NAMALWA (cell line): ENCODE measurements at regions not wholly inside any gene's neighbourhood (a gene's known extent, or its start where the extent isn't known, plus 50 kb on each side); places are given as distances from the start of the nearest gene placed in this dataset.
"Not testable (repeated sequence)": the region's sequence is repeated elsewhere in the genome, so short reads cannot be mapped to it uniquely, and the experiment has no call there.

Source experiments
- DNase-seq: peaks from one replicate; pipeline ENCODE4 v3.0.0-alpha.2; 2015; ENCODE audit warnings: low spot score

DNA sequence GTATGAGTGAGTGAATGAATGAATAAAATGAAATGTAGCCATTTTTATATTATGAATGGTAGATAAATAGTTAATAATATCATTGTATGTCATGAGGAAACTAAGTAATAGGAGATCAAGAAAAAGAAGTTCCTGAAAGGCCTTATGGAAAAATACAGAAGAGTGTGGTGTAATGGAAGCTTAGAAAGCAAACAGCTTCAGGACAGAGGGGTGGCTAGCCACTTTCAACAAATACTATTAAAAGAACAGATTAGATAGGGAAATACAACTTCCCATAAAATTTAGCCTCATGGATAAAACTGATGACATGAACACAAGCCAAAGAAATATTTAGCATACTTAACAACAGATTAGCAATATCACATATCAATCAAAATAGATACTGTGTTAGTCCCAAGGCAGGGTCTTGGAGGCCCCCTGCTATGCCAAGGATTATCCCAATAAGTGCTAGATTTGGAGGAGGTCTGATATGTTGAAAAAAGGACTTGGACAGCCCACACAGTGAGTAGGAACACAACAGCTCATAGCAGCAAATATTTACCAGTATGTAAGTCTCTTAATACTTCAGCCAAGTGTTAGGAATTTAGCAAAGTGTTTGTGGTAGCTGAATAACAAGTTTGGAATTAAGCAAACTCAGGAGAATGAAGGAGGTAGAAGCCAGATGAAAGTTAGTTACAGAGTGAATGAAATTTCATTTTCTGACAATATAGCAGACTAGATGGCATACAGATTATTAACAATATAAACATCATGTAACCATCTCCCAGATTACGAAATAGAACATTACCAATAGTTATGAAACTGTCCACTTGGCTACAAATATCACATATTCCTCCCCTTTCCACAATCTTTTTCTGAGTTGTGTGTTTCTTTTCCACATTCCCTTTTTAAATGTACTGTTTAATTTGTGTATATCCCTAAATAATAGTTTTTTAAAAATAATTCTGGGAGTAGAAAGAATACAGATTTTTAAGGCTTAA, 1632.0 kb downstream of the PCDH9 start:
- DNase-seq = no peak

DNA sequence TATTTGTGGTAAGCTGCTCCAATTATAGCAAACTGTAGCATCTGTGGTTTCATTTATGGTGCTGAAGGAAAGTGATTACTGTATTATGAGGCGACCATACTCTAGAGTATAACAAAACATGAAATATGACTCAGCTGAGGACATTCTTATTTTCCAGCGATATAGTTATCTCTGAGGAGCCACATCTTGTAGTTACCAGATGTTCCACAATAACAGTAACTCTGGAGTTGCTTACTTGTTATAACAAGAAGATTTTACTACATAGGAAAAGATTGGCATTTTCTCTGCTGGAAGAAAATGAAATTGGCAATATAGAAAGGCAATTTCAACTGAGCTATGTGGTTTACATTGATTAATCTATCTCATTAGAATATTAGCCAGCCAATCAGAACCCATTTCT, 1634.2 kb downstream of the PCDH9 start:
- no peak for DNase-seq

GRCh38 chr13:65594298-65594781, 1635.8 kb downstream of the PCDH9 start:
- DNase-seq = no peak

DNA sequence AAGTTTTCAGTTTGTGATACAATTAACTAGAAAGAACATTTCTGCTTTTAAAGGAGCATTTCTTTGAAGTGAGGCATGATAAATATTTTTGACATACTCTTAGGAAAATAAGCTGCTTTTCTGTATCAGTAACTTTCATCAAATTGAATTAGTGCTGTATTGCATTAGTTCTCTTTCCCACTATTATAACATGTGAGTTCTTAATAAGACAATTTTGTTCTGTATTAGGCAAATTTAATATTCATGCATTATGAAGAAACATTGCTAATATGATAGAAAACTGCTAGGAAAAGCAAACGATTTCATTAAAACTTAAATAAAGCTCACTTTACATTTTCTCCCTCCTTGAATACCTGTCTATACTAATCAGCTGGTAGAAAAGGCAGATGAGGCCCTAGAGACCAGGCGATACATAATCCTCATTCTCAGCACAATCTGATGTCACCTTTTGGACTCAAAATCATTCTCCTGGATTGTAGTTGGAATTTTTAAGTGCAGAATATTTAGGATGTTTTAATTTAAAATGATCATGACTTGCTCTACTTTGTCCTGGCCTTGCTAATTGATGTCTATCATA, 1636.8 kb downstream of the PCDH9 start:
- DNase-seq = no peak

GRCh38 chr13:65592731-65593130, 1637.4 kb downstream of the PCDH9 start:
- DNase-seq = no peak

GRCh38 chr13:65585346-65585745, 1644.8 kb downstream of the PCDH9 start:
- no peak for DNase-seq

DNA sequence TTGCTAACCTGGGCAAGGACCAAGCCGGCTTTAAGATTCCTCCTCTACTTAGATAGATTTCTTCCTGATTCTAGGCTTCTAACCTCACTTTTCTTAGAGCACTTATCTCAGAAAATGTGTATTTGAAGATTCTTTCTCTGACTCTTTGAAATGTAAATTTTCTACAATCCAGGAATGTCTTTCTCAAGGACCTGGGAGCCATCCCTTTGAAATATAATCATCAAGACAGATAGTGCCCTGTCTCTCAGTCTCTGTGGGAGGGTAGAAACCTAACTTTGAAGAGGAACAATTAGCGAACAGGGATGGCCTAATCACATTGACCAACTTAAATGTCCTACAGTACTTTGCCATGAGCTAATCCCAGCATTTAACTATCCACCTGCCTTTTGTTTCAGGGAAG, 1646.0 kb downstream of the PCDH9 start:
- DNase-seq = no peak

- DNase-seq = no peak
Observed at GRCh38 chr13:65582160-65582559, 1648.0 kb downstream of the PCDH9 start.

DNA sequence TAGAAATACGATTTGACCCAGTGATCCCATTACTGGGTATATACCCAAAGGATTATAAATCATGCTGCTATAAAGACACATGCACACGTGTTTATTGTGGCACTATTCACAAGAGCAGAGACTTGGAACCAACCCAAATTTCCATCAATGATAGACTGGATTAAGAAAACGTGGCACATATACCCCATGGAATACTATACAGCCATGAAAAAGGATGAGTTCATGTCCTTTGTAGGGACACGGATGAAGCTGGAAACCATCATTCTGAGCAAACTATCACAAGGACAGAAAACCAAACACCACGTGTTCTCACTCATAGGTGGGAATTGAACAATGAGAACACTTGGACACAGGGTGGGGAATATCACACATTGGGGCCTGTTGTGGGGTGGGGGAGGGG, 1665.6 kb downstream of the PCDH9 start:
- DNase-seq = not testable (repeated sequence)

DNA sequence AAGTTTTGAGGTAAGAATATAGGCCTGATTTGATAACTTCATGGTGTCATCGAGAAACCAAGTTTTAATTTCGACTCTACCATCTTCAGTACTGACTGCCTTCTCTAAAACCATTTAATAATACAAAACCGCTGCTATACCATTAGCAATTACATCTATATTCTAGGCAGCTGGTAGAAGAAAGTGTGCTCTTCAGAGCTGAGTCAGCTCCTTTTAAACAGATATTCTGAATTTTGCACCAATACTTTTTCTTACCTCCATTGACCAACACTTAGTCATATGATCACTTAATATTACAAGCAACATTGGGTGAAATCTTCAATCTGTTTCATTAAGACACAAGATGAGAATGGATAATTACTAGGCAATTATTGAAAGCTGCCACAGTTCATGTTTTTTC, 1667.8 kb downstream of the PCDH9 start:
- DNase-seq = no peak

DNA sequence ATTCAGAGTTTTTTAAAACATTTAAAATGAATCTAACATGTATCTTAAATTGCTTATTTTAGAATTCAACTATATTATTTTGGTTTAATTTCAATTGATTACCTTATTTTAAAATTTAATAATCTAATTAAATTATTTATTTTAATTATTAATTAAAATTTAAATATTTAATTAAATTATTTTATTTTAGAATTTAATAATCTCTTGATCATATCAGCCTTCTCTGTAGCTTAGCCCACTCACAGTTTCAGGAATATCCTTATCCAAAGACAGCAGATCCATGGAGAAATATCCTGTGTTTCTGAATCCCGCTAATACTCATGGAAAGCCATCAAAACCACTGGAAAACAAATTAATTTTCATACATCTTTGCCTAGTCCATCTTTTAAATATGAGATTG, 1669.2 kb downstream of the PCDH9 start:
- no peak for DNase-seq

DNA sequence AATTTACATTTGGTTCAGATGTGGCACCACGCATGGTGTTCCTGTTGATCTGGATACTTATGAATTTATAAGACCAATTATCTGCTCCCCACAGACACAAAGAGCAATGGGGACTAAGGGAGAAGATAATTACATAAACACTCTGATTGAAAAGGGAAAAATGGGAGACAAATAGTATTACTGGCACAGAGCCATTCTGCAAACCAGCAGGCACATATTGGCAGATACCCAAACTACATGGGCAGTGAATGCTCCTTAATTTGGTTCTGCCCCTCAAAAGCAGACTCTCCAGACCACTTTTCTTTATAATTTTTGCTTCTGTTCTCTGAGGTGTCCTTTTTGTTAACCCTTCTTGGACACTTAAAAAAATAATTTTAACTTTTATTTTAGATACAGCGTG, 1674.2 kb downstream of the PCDH9 start:
- DNase-seq = no peak

- DNase-seq = no peak
Observed at GRCh38 chr13:65553096-65553727, 1676.9 kb downstream of the PCDH9 start.

DNA sequence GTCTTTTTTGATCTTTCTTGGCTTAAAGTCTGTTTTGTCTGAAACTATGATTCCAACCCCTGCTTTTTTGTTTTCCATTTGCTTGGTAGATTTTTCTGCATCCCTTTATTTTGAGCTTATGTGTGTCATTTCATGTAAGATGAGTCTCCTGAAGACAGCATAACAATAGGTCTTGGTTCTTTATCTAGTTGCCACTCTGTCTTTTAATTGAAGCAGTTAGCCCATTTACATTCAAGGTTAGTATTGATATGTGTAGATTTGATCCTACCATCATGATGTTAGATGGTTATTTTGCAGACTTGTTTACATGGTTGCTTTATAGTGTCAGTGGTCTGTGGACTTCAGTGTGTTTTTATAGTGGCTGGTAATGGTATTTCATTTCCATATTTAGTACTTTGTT, 1678.9 kb downstream of the PCDH9 start:
- no peak for DNase-seq

DNA sequence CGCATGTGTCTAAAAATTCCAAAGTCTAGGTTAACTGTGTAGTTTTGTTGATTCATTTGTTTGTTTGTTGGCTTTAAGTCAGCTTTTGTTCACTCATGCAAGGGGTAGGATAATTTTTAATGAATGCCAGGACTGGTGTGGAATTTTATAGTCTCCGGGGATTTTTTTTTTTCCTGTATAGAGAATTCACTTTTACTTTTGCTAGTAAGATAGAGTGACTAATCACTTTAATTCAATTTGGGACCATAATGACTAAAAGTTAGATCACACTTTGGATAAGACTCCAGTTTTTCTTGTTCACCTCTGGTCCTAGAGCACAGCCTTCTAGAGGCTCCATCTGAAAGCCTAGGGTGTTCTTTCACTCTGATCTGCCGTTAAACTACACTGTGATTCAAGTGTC, 1690.0 kb downstream of the PCDH9 start:
- no peak for DNase-seq

GRCh38 chr13:65535370-65535769, 1694.8 kb downstream of the PCDH9 start:
- no peak for DNase-seq

- DNase-seq = no peak
Observed at GRCh38 chr13:65532231-65532630, 1697.9 kb downstream of the PCDH9 start.

- no peak for DNase-seq
Observed at GRCh38 chr13:65530688-65531087, 1699.4 kb downstream of the PCDH9 start.

- no peak for DNase-seq
Observed at GRCh38 chr13:65529541-65529940, 1700.6 kb downstream of the PCDH9 start.

DNA sequence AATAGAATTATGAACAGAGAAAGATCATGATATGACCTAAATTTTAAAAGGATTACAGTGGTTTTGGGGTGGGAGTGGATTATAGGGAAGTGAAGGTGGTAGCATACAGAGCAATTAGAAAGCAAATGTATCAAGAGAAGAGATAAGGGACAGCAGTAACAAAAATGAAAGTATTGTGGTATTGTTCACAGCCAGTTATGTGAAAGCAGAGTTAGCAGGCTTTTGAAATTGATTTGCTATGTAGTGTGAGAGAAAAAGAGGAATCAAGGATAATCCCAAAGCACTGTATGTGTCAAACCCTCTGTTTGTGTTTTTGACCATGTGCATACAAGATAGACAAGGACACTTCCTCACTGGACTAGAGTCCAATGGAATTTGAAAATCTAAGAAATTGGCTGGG, 1721.4 kb downstream of the PCDH9 start:
- DNase-seq = no peak

GRCh38 chr13:65508338-65508737, 1721.8 kb downstream of the PCDH9 start:
- DNase-seq = no peak

GRCh38 chr13:65505941-65506340, 1724.2 kb downstream of the PCDH9 start:
- DNase-seq = no peak

GRCh38 chr13:65504213-65504612, 1725.9 kb downstream of the PCDH9 start:
- no peak for DNase-seq
